ENCODE measurements at regions not wholly inside any gene's neighbourhood (a gene's known extent, or its start where the extent isn't known, plus 50 kb on each side); places are given as distances from the start of the nearest gene placed in this dataset.

GRCh38 chr7:46745707-46746090 lies 824.6 kb upstream of the IGFBP3 start:
- intact Hi-C loops (cut with DNase I) = no loop called here
- Histone ChIP-seq H3K36me3 (ENCODE audit: control insufficient read depth in 2 of 3, insufficient read depth in 3 of 3, low read length in 3 of 3) (no peaks in the 10 kb centered on the region), H3K27ac (ENCODE audit: low read depth in 2 of 2, low read length in 2 of 2) (no peak overlapping the region), H3K9me3 (ENCODE audit: control insufficient read depth in 2 of 3, insufficient read depth in 1 of 3, low read length in 3 of 3) (no peaks in the 10 kb centered on the region), H3K9ac (ENCODE audit: low read length in 3 of 3) (no peak overlapping the region), H3K27me3 (ENCODE audit: control insufficient read depth, insufficient read depth, low read length) (no peaks in the 10 kb centered on the region), H3K4me3 (ENCODE audit: low read length in 3 of 3) (no peak overlapping the region), H3K4me1 (ENCODE audit: control insufficient read depth in 2 of 3, insufficient read depth in 2 of 3, low read depth in 1 of 3, low read length in 3 of 3) (peaks cover 0 to 4% (median 0%) of the 10 kb centered on the region in 3 donors)
- TF ChIP-seq, protein P1, sequence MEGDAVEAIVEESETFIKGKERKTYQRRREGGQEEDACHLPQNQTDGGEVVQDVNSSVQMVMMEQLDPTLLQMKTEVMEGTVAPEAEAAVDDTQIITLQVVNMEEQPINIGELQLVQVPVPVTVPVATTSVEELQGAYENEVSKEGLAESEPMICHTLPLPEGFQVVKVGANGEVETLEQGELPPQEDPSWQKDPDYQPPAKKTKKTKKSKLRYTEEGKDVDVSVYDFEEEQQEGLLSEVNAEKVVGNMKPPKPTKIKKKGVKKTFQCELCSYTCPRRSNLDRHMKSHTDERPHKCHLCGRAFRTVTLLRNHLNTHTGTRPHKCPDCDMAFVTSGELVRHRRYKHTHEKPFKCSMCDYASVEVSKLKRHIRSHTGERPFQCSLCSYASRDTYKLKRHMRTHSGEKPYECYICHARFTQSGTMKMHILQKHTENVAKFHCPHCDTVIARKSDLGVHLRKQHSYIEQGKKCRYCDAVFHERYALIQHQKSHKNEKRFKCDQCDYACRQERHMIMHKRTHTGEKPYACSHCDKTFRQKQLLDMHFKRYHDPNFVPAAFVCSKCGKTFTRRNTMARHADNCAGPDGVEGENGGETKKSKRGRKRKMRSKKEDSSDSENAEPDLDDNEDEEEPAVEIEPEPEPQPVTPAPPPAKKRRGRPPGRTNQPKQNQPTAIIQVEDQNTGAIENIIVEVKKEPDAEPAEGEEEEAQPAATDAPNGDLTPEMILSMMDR (IDR thresholded peaks at IDR 0.05; ENCODE audit: borderline replicate concordance, extremely low read depth, insufficient read depth) = no peak
- FAIRE-seq (no peak), DNase-seq (peak in 2 of 5 donors; percentile 17 to 37)

- TF ChIP-seq, protein P1 (IDR thresholded peaks at IDR 0.05; ENCODE audit: borderline replicate concordance, extremely low read depth, insufficient read depth) = no peak
- intact Hi-C loops (cut with DNase I) = no loop called here
- Histone ChIP-seq H3K27ac (ENCODE audit: low read depth in 2 of 2, low read length in 2 of 2) (no peak overlapping the region), H3K4me1 (ENCODE audit: control insufficient read depth in 2 of 3, insufficient read depth in 2 of 3, low read depth in 1 of 3, low read length in 3 of 3) (peaks cover 0 to 4% (median 0%) of the 10 kb centered on the region in 3 donors), H3K9ac (ENCODE audit: low read length in 3 of 3) (no peak overlapping the region), H3K4me3 (ENCODE audit: low read length in 3 of 3) (no peak overlapping the region), H3K9me3 (ENCODE audit: control insufficient read depth in 2 of 3, insufficient read depth in 1 of 3, low read length in 3 of 3) (no peaks in the 10 kb centered on the region), H3K27me3 (ENCODE audit: control insufficient read depth, insufficient read depth, low read length) (no peaks in the 10 kb centered on the region), H3K36me3 (ENCODE audit: control insufficient read depth in 2 of 3, insufficient read depth in 3 of 3, low read length in 3 of 3) (no peaks in the 10 kb centered on the region)
- DNase-seq = peak in 2 of 5 donors; percentile 14 to 24
- FAIRE-seq = no peak
These were observed 824.1 kb upstream of the IGFBP3 start for GRCh38 chr7:46744957-46745706.

DNA sequence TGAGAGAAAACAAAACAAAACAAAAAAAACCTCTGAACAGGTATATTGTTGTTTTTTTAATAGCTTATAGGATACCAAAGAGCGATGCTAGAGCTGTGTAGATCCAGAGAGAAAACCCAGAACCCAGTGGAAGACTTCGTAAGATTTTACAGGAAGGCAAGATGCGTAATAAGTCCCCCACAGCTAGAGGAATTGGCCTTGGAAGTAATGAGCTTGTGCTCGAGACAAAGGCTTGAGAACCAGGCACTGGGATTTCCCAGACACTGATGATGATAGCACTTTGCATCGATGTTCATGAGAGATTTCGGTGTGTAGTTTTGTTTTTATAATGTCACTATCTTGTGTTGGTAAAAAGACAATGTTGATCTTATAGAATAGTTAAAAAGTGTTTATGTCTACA lies 821.5 kb upstream of the IGFBP3 start:
- H3K27me3 ChIP-seq (ENCODE audit: control insufficient read depth, insufficient read depth, low read length) = no peaks in the 10 kb centered on the region
- TF ChIP-seq, protein P1 (IDR thresholded peaks at IDR 0.05; ENCODE audit: borderline replicate concordance, extremely low read depth, insufficient read depth) = no peak
- no peaks in the 10 kb centered on the region for H3K36me3 ChIP-seq (ENCODE audit: control insufficient read depth in 2 of 3, insufficient read depth in 3 of 3, low read length in 3 of 3)
- H3K4me3 ChIP-seq (ENCODE audit: low read length in 3 of 3) = no peak overlapping the region
- H3K9me3 ChIP-seq (ENCODE audit: control insufficient read depth in 2 of 3, insufficient read depth in 1 of 3, low read length in 3 of 3) = no peaks in the 10 kb centered on the region
- DNase-seq = peak in 1 of 5 donors; percentile 37
- intact Hi-C loops (cut with DNase I) = no loop called here
- no peak for FAIRE-seq
- no peak overlapping the region for H3K9ac ChIP-seq (ENCODE audit: low read length in 3 of 3)
- H3K27ac ChIP-seq (ENCODE audit: low read depth in 2 of 2, low read length in 2 of 2) = no peak overlapping the region
- peaks cover 0 to 4% (median 0%) of the 10 kb centered on the region in 3 donors for H3K4me1 ChIP-seq (ENCODE audit: control insufficient read depth in 2 of 3, insufficient read depth in 2 of 3, low read depth in 1 of 3, low read length in 3 of 3)
